RWPE1 (cell line): ENCODE measurements at regions not wholly inside any gene's neighbourhood (a gene's known extent, or its start where the extent isn't known, plus 50 kb on each side); places are given as distances from the start of the nearest gene placed in this dataset.

Experiments used
- CTCF ChIA-PET: fragments of 350-600 bp; sonication (Branson Sonifier 250); formaldehyde crosslinking; extraction: SDS; loops from one replicate; lab custom pipeline; 2021; lab: Yijun Ruan, JAX
- POLR2A ChIA-PET: fragments of 400-600 bp; formaldehyde crosslinking; extraction: SDS; loops from one replicate; lab custom pipeline; 2020; ENCODE audit warnings: antibody characterized with exemption; ENCODE audit not compliant: low non-redundant PET; lab: Yijun Ruan, JAX
- DNase-seq: peaks from one replicate; pipeline ENCODE4 v3.0.0; 2012; ENCODE audit warnings: low spot score
- H3K27ac ChIP-seq: fragments of 450-650 bp; 2 replicates; pipeline ENCODE4 v1.5.1; 2017
- TF ChIP-seq, protein P1 (sequence below): fragments of 450-650 bp; conservative IDR thresholded peaks from 2 replicates; pipeline ENCODE4 v1.5.1; 2017; ENCODE audit warnings: low read depth, mild to moderate bottlenecking

DNA sequence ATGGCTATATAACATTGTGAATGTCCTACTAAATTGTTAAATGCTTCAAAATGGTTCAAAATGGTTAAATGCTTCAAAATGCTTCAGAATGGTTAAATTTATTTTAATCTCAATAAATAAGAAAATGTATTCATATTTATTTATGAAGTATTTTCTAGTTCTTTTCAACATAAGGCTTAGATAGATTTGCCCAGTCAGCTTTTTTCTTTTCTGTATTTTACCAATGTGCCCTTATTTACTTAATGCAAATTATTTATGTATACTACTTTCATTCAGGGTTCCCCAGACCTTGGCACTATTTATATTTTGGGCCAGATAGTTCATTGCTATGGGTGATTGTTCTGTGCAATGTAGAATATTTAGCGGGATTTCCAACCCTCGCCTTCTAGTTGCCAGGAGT lies 546.7 kb downstream of the RIT2 start:
- H3K27ac ChIP-seq = no peak overlapping the region
- TF ChIP-seq, protein P1, sequence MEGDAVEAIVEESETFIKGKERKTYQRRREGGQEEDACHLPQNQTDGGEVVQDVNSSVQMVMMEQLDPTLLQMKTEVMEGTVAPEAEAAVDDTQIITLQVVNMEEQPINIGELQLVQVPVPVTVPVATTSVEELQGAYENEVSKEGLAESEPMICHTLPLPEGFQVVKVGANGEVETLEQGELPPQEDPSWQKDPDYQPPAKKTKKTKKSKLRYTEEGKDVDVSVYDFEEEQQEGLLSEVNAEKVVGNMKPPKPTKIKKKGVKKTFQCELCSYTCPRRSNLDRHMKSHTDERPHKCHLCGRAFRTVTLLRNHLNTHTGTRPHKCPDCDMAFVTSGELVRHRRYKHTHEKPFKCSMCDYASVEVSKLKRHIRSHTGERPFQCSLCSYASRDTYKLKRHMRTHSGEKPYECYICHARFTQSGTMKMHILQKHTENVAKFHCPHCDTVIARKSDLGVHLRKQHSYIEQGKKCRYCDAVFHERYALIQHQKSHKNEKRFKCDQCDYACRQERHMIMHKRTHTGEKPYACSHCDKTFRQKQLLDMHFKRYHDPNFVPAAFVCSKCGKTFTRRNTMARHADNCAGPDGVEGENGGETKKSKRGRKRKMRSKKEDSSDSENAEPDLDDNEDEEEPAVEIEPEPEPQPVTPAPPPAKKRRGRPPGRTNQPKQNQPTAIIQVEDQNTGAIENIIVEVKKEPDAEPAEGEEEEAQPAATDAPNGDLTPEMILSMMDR = no peak
- ChIA-PET CTCF (no interaction called here), POLR2A (no interaction called here)
- DNase-seq = no peak

DNA sequence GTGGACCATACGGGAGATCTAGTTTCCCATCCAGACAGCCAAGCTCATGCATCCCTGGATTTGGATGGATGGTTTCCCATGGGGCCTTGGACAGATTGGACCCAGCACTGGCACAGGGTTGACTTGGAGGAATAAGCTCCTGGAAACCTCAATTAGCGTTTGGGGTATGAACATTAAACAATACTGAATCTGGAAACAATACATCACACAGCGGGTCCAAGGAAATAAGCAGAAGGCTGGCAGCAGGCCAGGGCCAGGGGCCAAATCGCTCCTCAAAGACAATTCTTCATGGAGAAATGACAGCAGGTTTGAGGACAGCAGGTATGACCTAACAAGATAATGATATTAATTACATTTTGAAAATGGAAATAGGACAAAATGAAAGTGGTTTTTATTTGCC lies 540.6 kb downstream of the RIT2 start:
- DNase-seq = no peak
- POLR2A ChIA-PET = no interaction called here
- no peak overlapping the region for H3K27ac ChIP-seq
- TF ChIP-seq, protein P1 = no peak
- CTCF ChIA-PET = no interaction called here

DNA sequence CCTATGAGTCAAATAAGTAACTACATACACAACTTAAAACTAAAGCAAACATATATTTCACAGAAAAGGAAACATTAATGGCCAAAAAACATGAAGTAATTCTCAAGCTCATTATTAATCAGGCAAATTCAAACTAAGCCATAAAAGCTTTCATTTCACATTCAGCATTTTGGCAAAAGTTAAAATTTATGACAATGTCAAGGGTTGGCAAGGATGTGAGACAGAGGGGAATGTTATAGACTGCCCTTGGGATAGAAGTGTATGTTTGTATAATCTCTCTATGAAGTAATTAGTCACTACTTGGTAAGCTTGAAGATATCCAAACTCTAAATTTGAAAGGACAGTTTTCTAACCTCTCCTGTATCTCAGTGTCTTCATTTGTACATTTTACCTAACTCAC lies 539.4 kb downstream of the RIT2 start:
- POLR2A ChIA-PET = no interaction called here
- H3K27ac ChIP-seq = no peak overlapping the region
- DNase-seq = no peak
- TF ChIP-seq, protein P1 = no peak
- CTCF ChIA-PET = interaction anchor here (0.6 kb wide), 1 partner anchor 665 kb away, joined by 4 read pairs; no protein-coding TSS in a partner anchor

DNA sequence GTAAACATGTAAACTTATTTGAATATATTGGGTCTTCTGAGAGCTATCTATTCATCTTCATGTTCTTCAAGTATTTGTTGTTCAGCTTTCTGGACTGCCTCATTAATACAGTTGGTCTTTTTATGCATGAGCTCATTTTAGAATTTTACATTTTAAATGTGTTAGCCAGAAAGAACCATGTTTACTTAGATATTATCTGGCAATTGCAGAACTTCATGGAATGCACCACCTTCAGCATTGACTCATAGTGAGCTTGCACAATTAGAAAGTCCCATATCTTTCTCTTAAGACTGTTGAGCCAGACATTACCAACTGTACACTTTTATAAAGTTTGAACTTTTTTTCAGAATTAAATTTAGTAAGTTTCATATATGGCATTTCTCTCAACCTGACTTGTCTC lies 536.7 kb downstream of the RIT2 start:
- DNase-seq = no peak
- POLR2A ChIA-PET = no interaction called here
- no peak overlapping the region for H3K27ac ChIP-seq
- CTCF ChIA-PET = no interaction called here
- TF ChIP-seq, protein P1 = no peak

DNA sequence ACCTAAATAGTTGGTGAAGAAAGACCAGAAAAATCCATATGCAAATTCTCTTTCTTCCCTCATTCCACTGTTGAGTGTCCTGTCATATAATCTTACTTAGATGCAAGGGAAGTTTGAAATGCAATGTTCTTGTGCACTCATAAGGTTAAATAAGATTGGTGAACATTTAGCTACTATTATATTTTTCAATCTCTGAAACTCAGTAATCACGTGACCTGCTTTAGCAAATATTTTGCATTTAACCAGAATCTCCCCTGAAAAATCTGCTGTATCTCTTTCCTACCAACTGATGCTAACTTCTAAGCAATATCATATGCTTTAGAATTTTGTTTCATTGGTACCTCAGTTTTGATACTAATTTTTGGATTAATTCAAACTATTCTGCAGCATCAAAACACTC lies 533.2 kb downstream of the RIT2 start:
- ChIA-PET CTCF (no interaction called here), POLR2A (no interaction called here)
- no peak for DNase-seq
- no peak overlapping the region for H3K27ac ChIP-seq
- TF ChIP-seq, protein P1 = no peak

DNA sequence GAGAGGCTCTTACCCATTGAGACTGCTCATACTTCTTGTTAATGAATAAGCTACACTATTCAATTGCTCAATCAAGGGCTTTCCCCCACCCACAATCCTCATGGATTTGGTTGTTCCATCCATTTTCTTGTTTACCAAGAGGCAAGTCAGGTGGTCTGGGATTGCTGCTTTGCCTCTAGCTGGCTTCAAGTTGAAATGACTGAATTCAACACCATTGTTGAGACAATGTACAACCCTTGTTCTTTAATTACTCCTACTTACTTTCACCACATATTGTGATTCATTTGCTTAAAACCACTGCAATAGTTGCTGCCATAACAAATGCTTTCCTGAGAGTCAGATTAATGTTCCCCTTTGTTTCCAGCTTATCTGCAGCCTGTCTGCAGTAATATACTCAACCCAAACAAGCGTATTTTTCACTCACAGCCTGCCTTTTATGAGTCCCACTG lies 532.2 kb downstream of the RIT2 start:
- no peak for DNase-seq
- H3K27ac ChIP-seq = no peak overlapping the region
- CTCF ChIA-PET = no interaction called here
- POLR2A ChIA-PET = no interaction called here
- TF ChIP-seq, protein P1 = no peak

DNA sequence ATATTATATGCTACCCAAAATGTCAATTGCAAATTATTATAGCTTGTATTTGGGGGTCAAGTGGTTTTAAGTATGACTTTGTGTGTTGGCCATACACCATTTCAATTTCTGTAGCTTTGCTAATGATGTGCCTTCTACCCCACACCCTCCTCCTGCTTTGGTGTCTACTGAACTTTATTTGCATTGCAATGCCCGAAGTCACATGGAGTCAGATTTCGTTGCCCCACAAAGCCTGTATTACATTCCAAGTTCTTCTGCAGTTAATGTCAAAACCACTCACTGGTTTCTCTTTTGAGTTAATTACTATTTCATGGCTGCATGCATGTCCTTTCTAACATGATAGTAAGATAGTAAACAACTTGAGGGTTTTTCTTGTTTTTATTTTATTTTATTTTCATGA lies 528.9 kb downstream of the RIT2 start:
- CTCF ChIA-PET = no interaction called here
- POLR2A ChIA-PET = no interaction called here

More for the DNA sequence above, 528.9 kb downstream of the RIT2 start:
- H3K27ac ChIP-seq = no peak overlapping the region
- TF ChIP-seq, protein P1 = no peak
- DNase-seq = no peak
